HepG2 (cell line): ENCODE measurements at regions not wholly inside any gene's neighbourhood (a gene's known extent, or its start where the extent isn't known, plus 50 kb on each side); places are given as distances from the start of the nearest gene placed in this dataset.

Source experiments
- ATAC-seq: fragments of 200-7000 bp; cut with Tn5 transposase; 3 replicates; pipeline ENCODE4 v1.9.1; 2020; ENCODE audit warnings: mild to moderate bottlenecking, moderate library complexity
- BruUV-seq: library from RNA; stranded (reverse); fragments of 400-500 nt; replicated peaks from 2 replicates; lab custom pipeline; 2021; lab: Mats Ljungman, UMichigan
- CTCF ChIA-PET: fragments of 300-600 bp; formaldehyde crosslinking; extraction: SDS; loops from one replicate; lab custom pipeline; 2021; ENCODE audit warnings: low total read pairs, inconsistent platforms, low intra/inter-chr PET ratio; lab: Yijun Ruan, JAX
- POLR2A ChIA-PET: fragments of 350-600 bp; sonication (Branson Sonifier 250); formaldehyde crosslinking; loops from one replicate; lab custom pipeline; 2020; ENCODE audit warnings: antibody characterized with exemption, inconsistent platforms; lab: Yijun Ruan, JAX
- DNase-seq: peaks from one replicate; pipeline ENCODE4 v3.0.0-alpha.2; 2015; ENCODE audit warnings: low spot score
- FAIRE-seq: peaks from 3 replicates; lab custom pipeline; 2011; peaks lifted over from hg19 to GRCh38; lab: Jason Lieb, UNC
- H2AFZ ChIP-seq: one replicate; pipeline ENCODE4 v1.6.1; 2011; ENCODE audit warnings: low read length, inconsistent platforms
- H3K27ac ChIP-seq: fragments of 300-600 bp; 3 replicates; pipeline ENCODE4 v1.8.0; 2011; ENCODE audit warnings: mixed run types, mild to moderate bottlenecking, mixed read lengths, low read length, inconsistent platforms; ENCODE audit not compliant: insufficient read depth; ENCODE audit errors: extremely low read length
- H3K27me3 ChIP-seq, 2 experiments: fragments of 200-600 bp in 1 of 2; 2 replicates in 1 of 2; 3 replicates in 1 of 2; pipeline versions ENCODE4 v1.6.0 to v1.8.0; 2011; ENCODE audit warnings: low read length in 2 of 2, mild to moderate bottlenecking in 2 of 2, moderate library complexity in 2 of 2, inconsistent platforms in 1 of 2; ENCODE audit not compliant: insufficient read depth in 2 of 2, control insufficient read depth in 1 of 2
- H3K36me3 ChIP-seq, 2 experiments: fragments of 200-600 bp in 1 of 2; replicated peaks in 1 of 2; 2 replicates in 1 of 2; 3 replicates in 1 of 2; pipeline versions ENCODE4 v1.5.1 to v1.8.0; 2011; ENCODE audit warnings: low read length in 2 of 2, inconsistent platforms in 1 of 2; ENCODE audit not compliant: insufficient read depth in 2 of 2, control insufficient read depth in 1 of 2
- H3K4me1 ChIP-seq: 2 replicates; pipeline ENCODE4 v1.5.1; 2012; ENCODE audit warnings: low read length, inconsistent platforms; ENCODE audit not compliant: insufficient read depth
- H3K4me2 ChIP-seq: 2 replicates; pipeline ENCODE4 v1.6.0; 2011; ENCODE audit warnings: low read depth, low read length, inconsistent platforms
- H3K4me3 ChIP-seq, 3 experiments: fragments of 200-600 bp in 1 of 3; sonication (generic), shearing (Covaris generic) in 1 of 3; replicated peaks in 1 of 3; 2 replicates each; pipeline ENCODE4 v1.5.1; 2011 to 2016; ENCODE audit warnings: low read length in 3 of 3, inconsistent platforms in 2 of 3, low read depth in 2 of 3, mild to moderate bottlenecking in 2 of 3, control low read depth in 1 of 3, mixed read lengths in 1 of 3; ENCODE audit not compliant: insufficient read depth in 1 of 3
- H3K79me2 ChIP-seq: one replicate; pipeline ENCODE4 v1.6.1; 2011; ENCODE audit warnings: low read length, inconsistent platforms; ENCODE audit not compliant: insufficient read depth
- H3K9ac ChIP-seq: 2 replicates; pipeline ENCODE4 v1.6.0; 2011; ENCODE audit warnings: mild to moderate bottlenecking, low read depth, low read length, inconsistent platforms; ENCODE audit not compliant: insufficient read depth
- H3K9me3 ChIP-seq: 2 replicates; pipeline ENCODE4 v1.5.1; 2012; ENCODE audit warnings: mild to moderate bottlenecking, low read length
- H4K20me1 ChIP-seq: 2 replicates; pipeline ENCODE4 v1.6.0; 2011; ENCODE audit warnings: inconsistent platforms, mild to moderate bottlenecking, low read length, moderate library complexity; ENCODE audit not compliant: insufficient read depth
- CHD4 ChIP-seq: fragments of 200-600 bp; sonication (generic); IDR thresholded peaks from 2 replicates; pipeline ENCODE4 v1.7.0; 2017; ENCODE audit warnings: mild to moderate bottlenecking, low read length, borderline replicate concordance
- FOSL2 ChIP-seq: sonication (generic); formaldehyde crosslinking; IDR thresholded peaks from 2 replicates; pipeline ENCODE4 v1.4.0; 2020; ENCODE audit warnings: missing genetic modification reagents
- MAFK ChIP-seq, 2 experiments: IDR thresholded peaks in 1 of 2; conservative IDR thresholded peaks in 1 of 2; 2 replicates each; pipeline ENCODE4 v1.6.1; 2011; ENCODE audit warnings: improper control_type of control experiment in 2 of 2, low read length in 2 of 2
- PHF5A ChIP-seq: IDR thresholded peaks from one replicate; pipeline ENCODE4 v1.6.1; 2018; ENCODE audit warnings: low read depth, missing genetic modification reagents; ENCODE audit not compliant: unreplicated experiment
- SRF ChIP-seq: IDR thresholded peaks from 2 replicates; pipeline ENCODE4 v1.6.1; 2011; ENCODE audit warnings: mild to moderate bottlenecking, low read depth, low read length, moderate library complexity
- ZNF136 ChIP-seq: sonication (generic); formaldehyde crosslinking; IDR thresholded peaks from 2 replicates; pipeline ENCODE4 v1.8.1; 2022; ENCODE audit warnings: low read depth, mild to moderate bottlenecking, moderate library complexity, missing genetic modification reagents
- ZNF460 ChIP-seq: sonication (generic); formaldehyde crosslinking; IDR thresholded peaks from 2 replicates; pipeline ENCODE4 v1.5.1; 2020; ENCODE audit warnings: missing genetic modification reagents, mild to moderate bottlenecking, borderline replicate concordance
- ZNF850 ChIP-seq: sonication (generic); formaldehyde crosslinking; conservative IDR thresholded peaks from 2 replicates; pipeline ENCODE4 v1.9.0; 2021; ENCODE audit warnings: mild to moderate bottlenecking, missing genetic modification reagents
- WGBS: methylation state at CpG from one replicate; pipeline ENCODE4 v1.1.6; 2017; ENCODE audit warnings: low lambda C conversion rate; 5-methylcytosine and 5-hydroxymethylcytosine counted together
- in situ Hi-C: cut with HindIII; loops from 2 replicates; pipeline ENCODE4 v1.10.0; 2017; ENCODE audit warnings: low pct_unique_long_range_greater_than_20kb; ENCODE audit not compliant: extremely low pct_ligation_motif_present
- intact Hi-C: fragments of 100-400 bp; cut with micrococcal nuclease; formaldehyde crosslinking; loops from one replicate; pipeline ENCODE4 v1.10.0; 2022; ENCODE audit not compliant: unreplicated experiment
- TF ChIP-seq, protein P1 (sequence below): sonication (generic); formaldehyde crosslinking; IDR thresholded peaks from 2 replicates; pipeline ENCODE4 v1.5.0; 2020; ENCODE audit warnings: missing genetic modification reagents

- Histone ChIP-seq H3K36me3 (no peaks in the 10 kb centered on the region), H4K20me1 (no peaks in the 10 kb centered on the region), H3K4me3 (no peak overlapping the region)
- 0% methylated on average over 1 of the region's 3 CpGs for WGBS
- TF ChIP-seq CHD4: no peak
- no peak for TF ChIP-seq SRF
- no peak for TF ChIP-seq FOSL2 (CRISPR knock-in tag)
- no peak for TF ChIP-seq ZNF136
- no peak for TF ChIP-seq MAFK (conservative IDR thresholded peaks at IDR 0.05 in 1 of 2, IDR thresholded peaks at IDR 0.05 in 1 of 2; ENCODE audit: low read length in 2 of 2)
- no peak for TF ChIP-seq ZNF460 (CRISPR knock-in tag)
- no peak for TF ChIP-seq ZNF850 (CRISPR knock-in tag)
- TF ChIP-seq PHF5A (CRISPR knock-in tag): no peak
- TF ChIP-seq, protein P1, sequence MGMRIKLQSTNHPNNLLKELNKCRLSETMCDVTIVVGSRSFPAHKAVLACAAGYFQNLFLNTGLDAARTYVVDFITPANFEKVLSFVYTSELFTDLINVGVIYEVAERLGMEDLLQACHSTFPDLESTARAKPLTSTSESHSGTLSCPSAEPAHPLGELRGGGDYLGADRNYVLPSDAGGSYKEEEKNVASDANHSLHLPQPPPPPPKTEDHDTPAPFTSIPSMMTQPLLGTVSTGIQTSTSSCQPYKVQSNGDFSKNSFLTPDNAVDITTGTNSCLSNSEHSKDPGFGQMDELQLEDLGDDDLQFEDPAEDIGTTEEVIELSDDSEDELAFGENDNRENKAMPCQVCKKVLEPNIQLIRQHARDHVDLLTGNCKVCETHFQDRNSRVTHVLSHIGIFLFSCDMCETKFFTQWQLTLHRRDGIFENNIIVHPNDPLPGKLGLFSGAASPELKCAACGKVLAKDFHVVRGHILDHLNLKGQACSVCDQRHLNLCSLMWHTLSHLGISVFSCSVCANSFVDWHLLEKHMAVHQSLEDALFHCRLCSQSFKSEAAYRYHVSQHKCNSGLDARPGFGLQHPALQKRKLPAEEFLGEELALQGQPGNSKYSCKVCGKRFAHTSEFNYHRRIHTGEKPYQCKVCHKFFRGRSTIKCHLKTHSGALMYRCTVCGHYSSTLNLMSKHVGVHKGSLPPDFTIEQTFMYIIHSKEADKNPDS (CRISPR knock-in tag): no peak
- TF ChIP-seq, all 625 proteins: peak for 0
- DNase-seq: no peak
- ChIA-PET CTCF (no interaction called here), POLR2A (no interaction called here)
- H3K27me3 ChIP-seq: peaks cover 3 to 36% of the 10 kb centered on the region in 2 experiments; a peak in 4 of 5 replicates
- in situ Hi-C loops: no loop called here
- no peaks in the 10 kb centered on the region for H3K4me1 ChIP-seq
- no peak overlapping the region for H3K4me2 ChIP-seq
- no peak overlapping the region for H3K27ac ChIP-seq
- intact Hi-C loops: no loop called here
- ATAC-seq: no peak
- H3K9me3 ChIP-seq: peaks cover 10% of the 10 kb centered on the region
- BruUV-seq: no TSS peak
- H3K9ac ChIP-seq: no peak overlapping the region
- no peak overlapping the region for H2AFZ ChIP-seq
- H3K79me2 ChIP-seq: no peaks in the 10 kb centered on the region
- FAIRE-seq: no peak
These were observed 239.7 kb downstream of the RPLP1 start for GRCh38 chr15:69692342-69692741.
